ENCODE measurements at regions not wholly inside any gene's neighbourhood (a gene's known extent, or its start where the extent isn't known, plus 50 kb on each side); places are given as distances from the start of the nearest gene placed in this dataset.

- TF ChIP-seq, protein P1, sequence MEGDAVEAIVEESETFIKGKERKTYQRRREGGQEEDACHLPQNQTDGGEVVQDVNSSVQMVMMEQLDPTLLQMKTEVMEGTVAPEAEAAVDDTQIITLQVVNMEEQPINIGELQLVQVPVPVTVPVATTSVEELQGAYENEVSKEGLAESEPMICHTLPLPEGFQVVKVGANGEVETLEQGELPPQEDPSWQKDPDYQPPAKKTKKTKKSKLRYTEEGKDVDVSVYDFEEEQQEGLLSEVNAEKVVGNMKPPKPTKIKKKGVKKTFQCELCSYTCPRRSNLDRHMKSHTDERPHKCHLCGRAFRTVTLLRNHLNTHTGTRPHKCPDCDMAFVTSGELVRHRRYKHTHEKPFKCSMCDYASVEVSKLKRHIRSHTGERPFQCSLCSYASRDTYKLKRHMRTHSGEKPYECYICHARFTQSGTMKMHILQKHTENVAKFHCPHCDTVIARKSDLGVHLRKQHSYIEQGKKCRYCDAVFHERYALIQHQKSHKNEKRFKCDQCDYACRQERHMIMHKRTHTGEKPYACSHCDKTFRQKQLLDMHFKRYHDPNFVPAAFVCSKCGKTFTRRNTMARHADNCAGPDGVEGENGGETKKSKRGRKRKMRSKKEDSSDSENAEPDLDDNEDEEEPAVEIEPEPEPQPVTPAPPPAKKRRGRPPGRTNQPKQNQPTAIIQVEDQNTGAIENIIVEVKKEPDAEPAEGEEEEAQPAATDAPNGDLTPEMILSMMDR (IDR thresholded peaks at IDR 0.05), result no peak
- no peak for TF ChIP-seq POLR2A (IDR thresholded peaks at IDR 0.05)
- TF ChIP-seq POLR2AphosphoS5 (IDR thresholded peaks at IDR 0.05; ENCODE audit: insufficient read depth in 1 of 2, low read depth in 1 of 2), result no peak
Measured at GRCh38 chr7:109020251-109020650, 450.6 kb downstream of the DNAJB9 start.
